HepG2 (cell line): ENCODE measurements at regions not wholly inside any gene's neighbourhood (a gene's known extent, or its start where the extent isn't known, plus 50 kb on each side); places are given as distances from the start of the nearest gene placed in this dataset.

Source experiments
- ATAC-seq: fragments of 200-7000 bp; cut with Tn5 transposase; 3 replicates; pipeline ENCODE4 v1.9.1; 2020; ENCODE audit warnings: mild to moderate bottlenecking, moderate library complexity
- BruUV-seq: library from RNA; stranded (reverse); fragments of 400-500 nt; replicated peaks from 2 replicates; lab custom pipeline; 2021; lab: Mats Ljungman, UMichigan
- CTCF ChIA-PET: fragments of 300-600 bp; formaldehyde crosslinking; extraction: SDS; loops from one replicate; lab custom pipeline; 2021; ENCODE audit warnings: low total read pairs, inconsistent platforms, low intra/inter-chr PET ratio; lab: Yijun Ruan, JAX
- POLR2A ChIA-PET: fragments of 350-600 bp; sonication (Branson Sonifier 250); formaldehyde crosslinking; loops from one replicate; lab custom pipeline; 2020; ENCODE audit warnings: antibody characterized with exemption, inconsistent platforms; lab: Yijun Ruan, JAX
- DNase-seq: peaks from one replicate; pipeline ENCODE4 v3.0.0-alpha.2; 2015; ENCODE audit warnings: low spot score
- FAIRE-seq: peaks from 3 replicates; lab custom pipeline; 2011; peaks lifted over from hg19 to GRCh38; lab: Jason Lieb, UNC
- H2AFZ ChIP-seq: one replicate; pipeline ENCODE4 v1.6.1; 2011; ENCODE audit warnings: low read length, inconsistent platforms
- H3K27ac ChIP-seq: fragments of 300-600 bp; 3 replicates; pipeline ENCODE4 v1.8.0; 2011; ENCODE audit warnings: mixed run types, mild to moderate bottlenecking, mixed read lengths, low read length, inconsistent platforms; ENCODE audit not compliant: insufficient read depth; ENCODE audit errors: extremely low read length
- H3K27me3 ChIP-seq, 2 experiments: fragments of 200-600 bp in 1 of 2; 2 replicates in 1 of 2; 3 replicates in 1 of 2; pipeline versions ENCODE4 v1.6.0 to v1.8.0; 2011; ENCODE audit warnings: low read length in 2 of 2, mild to moderate bottlenecking in 2 of 2, moderate library complexity in 2 of 2, inconsistent platforms in 1 of 2; ENCODE audit not compliant: insufficient read depth in 2 of 2, control insufficient read depth in 1 of 2
- H3K36me3 ChIP-seq, 2 experiments: fragments of 200-600 bp in 1 of 2; replicated peaks in 1 of 2; 2 replicates in 1 of 2; 3 replicates in 1 of 2; pipeline versions ENCODE4 v1.5.1 to v1.8.0; 2011; ENCODE audit warnings: low read length in 2 of 2, inconsistent platforms in 1 of 2; ENCODE audit not compliant: insufficient read depth in 2 of 2, control insufficient read depth in 1 of 2
- H3K4me1 ChIP-seq: 2 replicates; pipeline ENCODE4 v1.5.1; 2012; ENCODE audit warnings: low read length, inconsistent platforms; ENCODE audit not compliant: insufficient read depth
- H3K4me2 ChIP-seq: 2 replicates; pipeline ENCODE4 v1.6.0; 2011; ENCODE audit warnings: low read depth, low read length, inconsistent platforms
- H3K4me3 ChIP-seq, 3 experiments: fragments of 200-600 bp in 1 of 3; sonication (generic), shearing (Covaris generic) in 1 of 3; replicated peaks in 1 of 3; 2 replicates each; pipeline ENCODE4 v1.5.1; 2011 to 2016; ENCODE audit warnings: low read length in 3 of 3, inconsistent platforms in 2 of 3, low read depth in 2 of 3, mild to moderate bottlenecking in 2 of 3, control low read depth in 1 of 3, mixed read lengths in 1 of 3; ENCODE audit not compliant: insufficient read depth in 1 of 3
- H3K79me2 ChIP-seq: one replicate; pipeline ENCODE4 v1.6.1; 2011; ENCODE audit warnings: low read length, inconsistent platforms; ENCODE audit not compliant: insufficient read depth
- H3K9ac ChIP-seq: 2 replicates; pipeline ENCODE4 v1.6.0; 2011; ENCODE audit warnings: mild to moderate bottlenecking, low read depth, low read length, inconsistent platforms; ENCODE audit not compliant: insufficient read depth
- H3K9me3 ChIP-seq: 2 replicates; pipeline ENCODE4 v1.5.1; 2012; ENCODE audit warnings: mild to moderate bottlenecking, low read length
- H4K20me1 ChIP-seq: 2 replicates; pipeline ENCODE4 v1.6.0; 2011; ENCODE audit warnings: inconsistent platforms, mild to moderate bottlenecking, low read length, moderate library complexity; ENCODE audit not compliant: insufficient read depth
- CREB1 ChIP-seq, 2 experiments: fragments of 450-650 bp in 1 of 2; IDR thresholded peaks; 2 replicates each; pipeline ENCODE4 v1.6.1; 2016 to 2017; ENCODE audit warnings: control low read depth in 1 of 2, mild to moderate bottlenecking in 1 of 2, missing compliant biosample characterization in 1 of 2, missing genetic modification characterization in 1 of 2
- FOXA1 ChIP-seq, 2 experiments: fragments of 450-650 bp in 1 of 2; sonication (generic) in 1 of 2; formaldehyde crosslinking in 1 of 2; IDR thresholded peaks; 2 replicates each; pipeline versions ENCODE4 v1.4.0 to v1.6.1; 2016 to 2020; ENCODE audit warnings: missing genetic modification reagents in 1 of 2
- FOXA3 ChIP-seq: IDR thresholded peaks from 2 replicates; pipeline ENCODE4 v1.6.1; 2016; ENCODE audit warnings: missing genetic modification reagents, missing compliant biosample characterization
- FOXC1 ChIP-seq: sonication (generic); formaldehyde crosslinking; IDR thresholded peaks from 2 replicates; pipeline ENCODE4 v1.8.0; 2022; ENCODE audit warnings: mild to moderate bottlenecking, missing genetic modification reagents, borderline replicate concordance
- JUND ChIP-seq: sonication (generic); formaldehyde crosslinking; IDR thresholded peaks from 2 replicates; pipeline ENCODE4 v1.8.0; 2022; ENCODE audit warnings: mild to moderate bottlenecking, missing genetic modification reagents
- MXD1 ChIP-seq: sonication (generic); formaldehyde crosslinking; IDR thresholded peaks from 2 replicates; pipeline ENCODE4 v1.4.0; 2020; ENCODE audit warnings: mild to moderate bottlenecking, missing genetic modification reagents
- ZNF484 ChIP-seq: sonication (generic); formaldehyde crosslinking; IDR thresholded peaks from 2 replicates; pipeline ENCODE4 v1.5.1; 2020; ENCODE audit warnings: mild to moderate bottlenecking, low read depth, missing genetic modification reagents, borderline replicate concordance
- WGBS: methylation state at CpG from one replicate; pipeline ENCODE4 v1.1.6; 2017; ENCODE audit warnings: low lambda C conversion rate; 5-methylcytosine and 5-hydroxymethylcytosine counted together
- in situ Hi-C: cut with HindIII; loops from 2 replicates; pipeline ENCODE4 v1.10.0; 2017; ENCODE audit warnings: low pct_unique_long_range_greater_than_20kb; ENCODE audit not compliant: extremely low pct_ligation_motif_present
- intact Hi-C: fragments of 100-400 bp; cut with micrococcal nuclease; formaldehyde crosslinking; loops from one replicate; pipeline ENCODE4 v1.10.0; 2022; ENCODE audit not compliant: unreplicated experiment
- TF ChIP-seq, protein P1 (sequence below): sonication (generic); formaldehyde crosslinking; conservative IDR thresholded peaks from 2 replicates; pipeline ENCODE4 v1.4.0; 2020; ENCODE audit warnings: mild to moderate bottlenecking, missing genetic modification reagents, moderate library complexity
- TF ChIP-seq, protein P2 (sequence below), 2 experiments: sonication (generic) in 1 of 2; formaldehyde crosslinking in 1 of 2; IDR thresholded peaks; 2 replicates each; pipeline versions ENCODE4 v1.4.0 to v1.6.1; 2016 to 2020; ENCODE audit warnings: borderline replicate concordance in 1 of 2, low read depth in 1 of 2, mild to moderate bottlenecking in 1 of 2, missing genetic modification reagents in 1 of 2

DNA sequence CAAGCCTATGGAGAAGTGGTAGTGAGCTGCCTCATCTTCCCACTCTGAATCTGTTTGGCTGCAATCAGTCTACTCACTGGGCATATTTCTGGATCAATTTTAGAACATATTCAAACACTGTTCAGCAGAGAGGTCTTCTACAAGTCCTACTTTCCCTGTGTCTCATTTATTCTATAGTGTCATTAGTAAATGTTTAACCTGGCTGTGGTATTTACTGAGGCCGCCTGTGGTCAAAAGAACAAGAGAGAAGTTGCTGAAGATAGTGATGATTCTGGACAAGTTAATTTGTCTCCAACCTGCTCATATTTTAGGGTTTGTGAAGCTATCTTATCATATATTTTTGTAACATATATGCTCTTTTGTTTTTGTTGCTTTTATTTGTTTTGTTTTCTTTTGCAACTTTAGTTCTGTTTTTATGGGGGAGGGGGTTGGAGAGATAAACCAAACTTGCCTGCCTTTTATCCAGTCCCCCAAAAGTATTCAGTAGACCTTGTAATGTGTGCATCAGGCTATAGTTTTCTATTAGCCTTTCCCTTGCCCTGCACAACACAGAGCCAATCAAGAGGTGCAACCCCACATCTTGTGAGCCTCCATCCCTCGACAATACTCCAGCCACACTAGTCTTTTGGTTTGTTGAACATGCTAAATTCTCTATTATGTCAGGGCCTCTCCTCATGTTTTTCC lies 362.8 kb upstream of the MBL2 start:
- H3K79me2 ChIP-seq: no peaks in the 10 kb centered on the region
- no peak overlapping the region for H3K27ac ChIP-seq
- H3K4me1 ChIP-seq: peaks cover 23% of the 10 kb centered on the region
- in situ Hi-C loops (no loop called here), intact Hi-C loops (loop anchor here (5.0 kb wide), 1 partner anchor 183 kb away; no protein-coding TSS in a partner anchor)
- H3K27me3 ChIP-seq: no peaks in the 10 kb centered on the region
- no peak for FAIRE-seq
- no peak overlapping the region for H3K9ac ChIP-seq
- no peaks in the 10 kb centered on the region for H3K36me3 ChIP-seq
- ATAC-seq: peak; percentile 92
- no peak overlapping the region for H2AFZ ChIP-seq
- peak overlapping the region; percentile 53 for H3K4me2 ChIP-seq
- peak; percentile 39 for DNase-seq
- POLR2A ChIA-PET: no interaction called here
- H3K9me3 ChIP-seq: no peaks in the 10 kb centered on the region
- WGBS: 20% methylated on average over 2 of the region's 2 CpGs
- H4K20me1 ChIP-seq: no peaks in the 10 kb centered on the region
- peak overlapping the region in 1 of 3 experiments; percentile 20; a peak in 1 of 6 replicates for H3K4me3 ChIP-seq
- CTCF ChIA-PET: no interaction called here
- no TSS peak for BruUV-seq
- TF ChIP-seq MXD1 (CRISPR knock-in tag) (no peak), CREB1 (IDR thresholded peaks at IDR 0.05) (no peak), CREB1 (CRISPR knock-in tag; IDR thresholded peaks at IDR 0.05) (no peak), FOXC1 (CRISPR knock-in tag) (no peak), FOXA3 (CRISPR knock-in tag) (0 out of 2 replicates have a peak, but pooled peaks have one; percentile 22), FOXA1 (IDR thresholded peaks at IDR 0.05) (no peak), FOXA1 (CRISPR knock-in tag; IDR thresholded peaks at IDR 0.05) (peak; percentile 33; the same call in 1 of the 2 replicates), ZNF484 (CRISPR knock-in tag) (no peak), JUND (CRISPR knock-in tag) (no peak)
- TF ChIP-seq, protein P1, sequence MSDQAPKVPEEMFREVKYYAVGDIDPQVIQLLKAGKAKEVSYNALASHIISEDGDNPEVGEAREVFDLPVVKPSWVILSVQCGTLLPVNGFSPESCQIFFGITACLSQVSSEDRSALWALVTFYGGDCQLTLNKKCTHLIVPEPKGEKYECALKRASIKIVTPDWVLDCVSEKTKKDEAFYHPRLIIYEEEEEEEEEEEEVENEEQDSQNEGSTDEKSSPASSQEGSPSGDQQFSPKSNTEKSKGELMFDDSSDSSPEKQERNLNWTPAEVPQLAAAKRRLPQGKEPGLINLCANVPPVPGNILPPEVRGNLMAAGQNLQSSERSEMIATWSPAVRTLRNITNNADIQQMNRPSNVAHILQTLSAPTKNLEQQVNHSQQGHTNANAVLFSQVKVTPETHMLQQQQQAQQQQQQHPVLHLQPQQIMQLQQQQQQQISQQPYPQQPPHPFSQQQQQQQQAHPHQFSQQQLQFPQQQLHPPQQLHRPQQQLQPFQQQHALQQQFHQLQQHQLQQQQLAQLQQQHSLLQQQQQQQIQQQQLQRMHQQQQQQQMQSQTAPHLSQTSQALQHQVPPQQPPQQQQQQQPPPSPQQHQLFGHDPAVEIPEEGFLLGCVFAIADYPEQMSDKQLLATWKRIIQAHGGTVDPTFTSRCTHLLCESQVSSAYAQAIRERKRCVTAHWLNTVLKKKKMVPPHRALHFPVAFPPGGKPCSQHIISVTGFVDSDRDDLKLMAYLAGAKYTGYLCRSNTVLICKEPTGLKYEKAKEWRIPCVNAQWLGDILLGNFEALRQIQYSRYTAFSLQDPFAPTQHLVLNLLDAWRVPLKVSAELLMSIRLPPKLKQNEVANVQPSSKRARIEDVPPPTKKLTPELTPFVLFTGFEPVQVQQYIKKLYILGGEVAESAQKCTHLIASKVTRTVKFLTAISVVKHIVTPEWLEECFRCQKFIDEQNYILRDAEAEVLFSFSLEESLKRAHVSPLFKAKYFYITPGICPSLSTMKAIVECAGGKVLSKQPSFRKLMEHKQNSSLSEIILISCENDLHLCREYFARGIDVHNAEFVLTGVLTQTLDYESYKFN (CRISPR knock-in tag): 0 out of 2 replicates have a peak, but pooled peaks have one; percentile 17
- TF ChIP-seq, protein P2, sequence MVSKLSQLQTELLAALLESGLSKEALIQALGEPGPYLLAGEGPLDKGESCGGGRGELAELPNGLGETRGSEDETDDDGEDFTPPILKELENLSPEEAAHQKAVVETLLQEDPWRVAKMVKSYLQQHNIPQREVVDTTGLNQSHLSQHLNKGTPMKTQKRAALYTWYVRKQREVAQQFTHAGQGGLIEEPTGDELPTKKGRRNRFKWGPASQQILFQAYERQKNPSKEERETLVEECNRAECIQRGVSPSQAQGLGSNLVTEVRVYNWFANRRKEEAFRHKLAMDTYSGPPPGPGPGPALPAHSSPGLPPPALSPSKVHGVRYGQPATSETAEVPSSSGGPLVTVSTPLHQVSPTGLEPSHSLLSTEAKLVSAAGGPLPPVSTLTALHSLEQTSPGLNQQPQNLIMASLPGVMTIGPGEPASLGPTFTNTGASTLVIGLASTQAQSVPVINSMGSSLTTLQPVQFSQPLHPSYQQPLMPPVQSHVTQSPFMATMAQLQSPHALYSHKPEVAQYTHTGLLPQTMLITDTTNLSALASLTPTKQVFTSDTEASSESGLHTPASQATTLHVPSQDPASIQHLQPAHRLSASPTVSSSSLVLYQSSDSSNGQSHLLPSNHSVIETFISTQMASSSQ (IDR thresholded peaks at IDR 0.05; ENCODE audit: low read depth): peak; percentile 79
- TF ChIP-seq, protein P2 (CRISPR knock-in tag; IDR thresholded peaks at IDR 0.05; ENCODE audit: borderline replicate concordance): peak; percentile 41; the same call in 1 of the 2 replicates
